Stimulated activated CD8-positive, alpha-beta memory T cell treated with anti-CD3 and anti-CD28 coated beads, Interleukin-2, amount 100 ng/mL, for 48 hours (primary cell): ENCODE measurements at regions not wholly inside any gene's neighbourhood (a gene's known extent, or its start where the extent isn't known, plus 50 kb on each side); places are given as distances from the start of the nearest gene placed in this dataset.
"Not testable (repeated sequence)": the region's sequence is repeated elsewhere in the genome, so short reads cannot be mapped to it uniquely, and the experiment has no call there.

Experiments used
- DNase-seq, 2 donors: peaks; one replicate each; pipeline ENCODE4 v3.0.0-alpha.2; 2020; ENCODE audit warnings: low read depth in 2 of 2

DNA sequence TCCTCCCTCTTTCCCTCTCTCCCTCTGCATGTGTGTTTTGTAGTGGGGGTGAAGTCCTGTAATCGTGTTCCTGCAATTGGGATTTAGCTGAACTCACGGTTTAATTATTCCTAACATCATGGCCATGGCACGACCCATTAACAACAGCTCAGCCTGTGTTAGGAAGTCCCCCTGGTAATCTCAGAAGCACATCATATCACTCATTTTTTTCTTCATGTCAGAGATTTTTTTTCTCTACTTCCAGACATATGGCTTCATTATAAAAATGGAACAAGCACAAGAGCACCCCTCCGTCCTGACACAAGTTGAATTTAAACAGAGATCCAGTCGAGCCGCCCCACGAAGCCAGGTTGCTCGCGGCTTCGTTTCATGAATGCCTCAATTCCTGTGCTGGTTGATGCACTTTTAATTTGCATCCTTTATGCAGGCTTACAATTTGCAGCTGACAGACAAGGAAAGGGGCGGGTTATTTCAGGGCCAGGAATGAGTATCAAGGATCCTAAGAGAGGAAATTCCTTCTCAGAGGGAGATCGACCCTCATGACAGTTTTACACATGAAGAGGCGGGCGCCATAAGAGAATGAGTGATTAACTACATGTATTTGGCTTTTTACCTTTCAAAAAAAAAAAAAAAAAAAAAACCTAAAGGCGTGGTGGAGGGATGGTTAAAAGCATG, 192.9 kb downstream of the MAF start:
- DNase-seq = no peak

GRCh38 chr16:79407005-79407404, 193.5 kb downstream of the MAF start:
- no peak for DNase-seq

GRCh38 chr16:79404571-79404970, 196.0 kb downstream of the MAF start:
- no peak for DNase-seq

DNA sequence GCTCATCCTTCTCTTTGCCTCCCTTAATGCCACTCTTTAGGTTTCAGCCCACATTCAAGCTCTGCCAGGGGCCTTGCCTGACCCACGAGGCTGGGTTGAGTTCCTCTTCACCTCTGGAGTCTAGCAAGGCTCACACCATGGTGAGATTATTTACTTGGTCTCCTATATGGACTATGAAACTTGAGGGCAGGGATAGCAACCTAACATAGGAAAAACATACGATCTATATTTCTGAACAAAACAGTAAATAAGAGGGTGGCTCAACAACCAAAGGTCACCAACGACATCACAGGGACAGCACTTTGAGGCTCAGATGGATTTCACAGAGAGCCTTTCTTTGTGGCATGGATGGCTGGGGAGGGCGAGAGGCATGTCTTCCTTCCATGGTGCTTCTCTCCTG, 197.0 kb downstream of the MAF start:
- DNase-seq = no peak

GRCh38 chr16:79402920-79403319, 197.6 kb downstream of the MAF start:
- no peak for DNase-seq

- no peak for DNase-seq
These were observed 198.2 kb downstream of the MAF start for GRCh38 chr16:79402356-79402755.

DNA sequence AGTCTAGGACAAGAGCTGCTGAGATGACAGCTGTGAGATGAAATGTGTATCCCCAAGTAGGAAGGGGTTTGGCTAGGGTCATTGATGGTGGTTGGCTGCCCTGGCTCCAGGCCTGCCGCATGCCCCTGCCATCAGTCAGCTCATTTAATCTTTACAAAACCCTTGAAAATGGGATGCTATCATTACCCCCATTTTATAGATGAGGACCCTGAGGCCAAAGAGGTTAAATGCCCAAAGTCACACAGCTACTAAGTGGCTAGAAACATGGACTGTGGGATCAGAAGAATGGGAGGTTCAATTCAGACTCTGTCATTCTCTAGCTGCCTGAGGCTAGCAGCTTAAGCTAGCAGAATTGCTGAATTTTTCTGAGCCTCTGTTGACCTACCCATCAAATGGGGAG, 198.8 kb downstream of the MAF start:
- no peak for DNase-seq

GRCh38 chr16:79401157-79401556, 199.4 kb downstream of the MAF start:
- DNase-seq = no peak

- DNase-seq = no peak
These were observed 199.9 kb downstream of the MAF start for GRCh38 chr16:79400462-79401149.

- no peak for DNase-seq
These were observed 204.9 kb downstream of the MAF start for GRCh38 chr16:79395591-79395990.

GRCh38 chr16:79394206-79394605, 206.3 kb downstream of the MAF start:
- DNase-seq = no peak

GRCh38 chr16:79393564-79393963, 207.0 kb downstream of the MAF start:
- DNase-seq = no peak

DNA sequence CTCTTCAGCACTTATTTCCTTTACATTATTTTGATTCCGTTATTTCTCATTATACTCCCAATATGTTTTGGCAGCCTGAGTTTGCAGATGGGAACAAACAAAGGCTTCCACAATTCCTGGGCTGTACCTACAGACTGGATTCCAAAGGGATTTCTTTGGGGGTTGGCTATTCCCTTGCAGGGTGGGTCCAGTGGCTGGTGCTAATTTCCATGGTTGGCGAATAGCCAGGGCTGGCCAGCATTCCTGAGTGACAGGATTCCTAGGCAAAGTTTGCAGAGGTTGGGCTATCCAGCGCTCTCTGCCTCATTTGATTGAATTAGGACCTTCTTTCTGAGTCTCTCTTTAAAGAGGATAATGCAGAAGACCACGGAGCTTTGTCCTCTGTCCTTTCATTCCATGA, 207.4 kb downstream of the MAF start:
- DNase-seq = no peak

GRCh38 chr16:79392081-79392480, 208.5 kb downstream of the MAF start:
- DNase-seq = no peak

DNA sequence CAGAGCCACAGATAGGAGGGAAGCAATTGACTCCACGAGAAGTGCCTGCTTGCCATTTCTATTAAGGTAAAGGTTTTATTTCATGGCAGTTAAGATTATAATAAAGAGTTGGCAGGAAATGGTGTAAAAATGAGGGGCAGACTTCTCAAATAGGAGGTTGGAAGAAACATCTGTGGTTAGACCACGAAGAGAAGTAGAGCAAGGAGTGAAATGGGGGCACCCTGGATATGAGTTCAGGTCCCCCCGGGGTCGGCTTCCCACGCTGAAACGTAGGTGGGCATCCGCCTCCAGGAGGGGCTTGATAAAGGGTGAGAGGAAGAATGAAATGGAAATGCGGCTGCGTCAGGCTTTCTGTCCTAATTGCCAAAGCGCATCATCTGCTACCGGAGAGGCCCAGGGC, 209.1 kb downstream of the MAF start:
- no peak for DNase-seq

DNA sequence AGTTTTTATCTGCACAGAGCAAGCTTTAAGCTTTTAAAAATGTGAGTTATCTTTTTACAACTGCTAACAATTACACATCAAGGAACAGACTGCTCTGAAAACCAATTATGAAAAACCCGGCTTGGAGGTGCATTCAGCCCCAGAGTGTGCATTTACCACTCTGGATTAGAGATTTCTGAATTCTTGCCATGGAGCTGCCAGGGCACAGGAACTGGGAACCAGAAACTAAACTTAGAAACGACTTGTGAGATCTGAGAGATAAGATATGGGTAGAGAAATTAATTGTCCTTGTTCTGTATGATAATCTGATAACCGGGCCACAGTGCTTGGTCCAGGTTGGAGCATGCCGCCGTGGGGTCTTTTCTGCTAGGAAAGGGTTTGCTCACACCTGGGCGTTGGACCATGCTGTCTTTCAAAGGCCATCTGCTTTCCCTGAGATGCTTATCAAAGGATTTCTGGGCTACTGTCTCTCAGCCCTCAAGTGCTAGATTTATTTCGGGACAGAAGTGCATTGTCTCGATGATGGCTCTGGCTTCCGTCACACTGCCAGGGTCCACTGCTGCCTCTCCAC, 210.0 kb downstream of the MAF start:
- no peak for DNase-seq

- DNase-seq = no peak
These were observed 212.1 kb downstream of the MAF start for GRCh38 chr16:79388396-79388795.

DNA sequence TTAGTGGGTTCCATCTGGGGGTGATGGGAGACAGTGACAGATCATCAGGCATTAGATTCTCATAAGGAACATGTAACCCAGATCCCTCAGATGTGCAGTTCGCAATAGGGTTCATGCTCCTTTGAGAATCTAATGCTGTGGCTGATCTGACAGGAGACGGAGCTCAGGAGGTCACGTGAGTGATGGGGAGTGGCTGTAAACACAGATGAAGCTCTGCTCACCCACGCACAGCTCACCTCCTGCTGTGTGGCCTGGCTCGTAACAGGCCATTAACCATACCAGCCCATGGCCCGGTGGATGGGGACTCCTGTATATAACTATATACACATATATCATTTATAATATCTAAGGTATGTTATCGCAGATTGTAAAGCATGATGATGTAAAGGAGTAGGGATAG, 214.2 kb downstream of the MAF start:
- no peak for DNase-seq

DNA sequence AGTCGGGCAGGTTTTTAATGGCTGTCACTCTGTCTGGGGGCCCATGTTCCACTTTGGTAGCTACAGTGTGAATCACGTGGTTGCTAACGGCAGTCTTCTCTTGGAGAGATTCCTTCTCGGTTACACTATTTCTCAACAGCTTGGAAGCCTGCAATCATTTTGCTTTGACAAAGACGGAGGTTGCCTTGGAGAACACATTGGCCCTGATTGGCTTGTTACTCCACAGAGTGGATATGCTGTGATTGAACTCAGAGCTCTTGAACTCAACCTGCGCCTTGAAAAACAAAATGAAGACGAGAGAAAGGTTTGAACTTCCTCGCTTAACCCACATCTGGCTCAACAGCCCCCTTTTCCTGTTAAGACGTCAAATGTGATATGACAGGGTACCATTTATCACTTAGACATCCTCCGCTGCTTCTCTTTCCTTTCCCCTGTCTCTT, 218.9 kb downstream of the MAF start:
- DNase-seq = no peak

DNA sequence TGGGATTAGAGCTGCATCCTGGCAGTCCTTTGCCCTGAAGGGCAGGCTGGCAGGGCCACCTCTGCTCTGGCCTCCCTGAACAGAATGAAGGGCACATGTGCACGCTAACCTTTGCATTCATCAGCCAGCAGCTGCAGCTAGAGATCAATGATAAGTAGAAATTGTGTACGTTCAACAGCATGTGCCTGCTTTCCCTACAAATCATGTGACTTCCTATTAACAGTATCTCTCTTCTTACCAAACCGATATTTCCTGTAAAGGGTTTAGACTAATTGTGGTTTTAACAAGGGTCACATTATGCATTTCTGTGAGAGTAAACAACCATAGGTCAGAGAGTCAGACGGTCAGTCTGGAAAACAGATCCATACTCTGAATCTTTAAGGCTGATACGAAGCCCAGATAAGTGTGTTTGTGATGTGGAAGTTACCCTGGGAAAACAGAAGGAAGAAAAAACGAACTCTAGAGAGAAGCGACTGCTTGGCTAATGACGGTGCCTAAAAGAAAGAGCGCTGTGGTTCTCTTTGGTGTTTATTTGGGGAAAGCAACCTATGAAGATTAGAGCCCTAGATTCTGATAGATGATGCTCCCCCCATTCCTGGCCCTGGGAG, 219.4 kb downstream of the MAF start:
- no peak for DNase-seq

DNA sequence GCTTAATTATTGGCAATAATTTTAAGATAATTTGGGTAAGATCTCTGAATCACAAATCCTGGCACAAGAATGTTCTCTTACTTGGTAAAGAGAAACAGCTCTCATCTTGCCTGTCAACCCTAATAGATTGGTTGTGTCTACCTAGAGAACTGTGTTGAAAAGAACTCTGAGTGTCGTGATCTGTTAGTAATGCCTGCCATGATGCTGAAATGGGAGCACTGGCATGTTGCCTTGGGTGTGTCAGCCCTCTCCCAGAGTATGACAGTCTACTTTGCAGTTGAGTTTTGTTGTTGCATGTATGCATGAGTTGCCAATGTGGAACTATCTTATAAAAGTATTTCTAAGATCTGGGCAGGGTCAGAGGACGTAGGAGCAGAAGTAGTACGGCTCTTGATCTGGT, 221.4 kb downstream of the MAF start:
- no peak for DNase-seq

- not testable (repeated sequence) for DNase-seq
These were observed 223.5 kb downstream of the MAF start for GRCh38 chr16:79377082-79377481.

DNA sequence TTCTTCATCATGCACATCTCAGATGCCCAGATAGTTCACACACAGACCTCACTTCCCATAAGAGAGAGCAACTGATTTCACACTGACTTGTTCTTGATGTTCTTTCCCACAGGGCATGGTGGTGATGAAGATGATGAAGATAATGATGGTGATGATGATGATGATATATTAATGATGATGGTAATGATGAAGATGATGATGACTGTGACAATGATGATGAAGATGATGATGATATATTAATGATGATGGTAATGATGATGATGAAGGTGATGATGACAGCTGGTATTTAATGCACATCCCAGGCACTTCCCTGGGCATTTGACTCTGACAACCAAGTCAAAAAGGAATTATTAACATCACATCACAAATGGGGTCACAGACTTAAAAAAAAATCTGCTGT, 225.2 kb downstream of the MAF start:
- DNase-seq = no peak
